OCI-LY7 (cell line): ENCODE measurements at regions not wholly inside any gene's neighbourhood (a gene's known extent, or its start where the extent isn't known, plus 50 kb on each side); places are given as distances from the start of the nearest gene placed in this dataset.

ENCODE experiments used
- CTCF ChIP-seq: fragments of 200-600 bp; sonication (generic); conservative IDR thresholded peaks from 2 replicates; pipeline ENCODE4 v1.5.1; 2014; ENCODE audit warnings: mild to moderate bottlenecking, antibody characterized with exemption, low read length, moderate library complexity, mixed read lengths
- EZH2phosphoT487 ChIP-seq: fragments of 200-600 bp; sonication (generic); IDR thresholded peaks from 2 replicates; pipeline ENCODE4 v1.6.1; 2018; ENCODE audit warnings: low read depth, borderline replicate concordance, mild to moderate bottlenecking, mixed run types, antibody characterized with exemption, low read length, moderate library complexity, mixed read lengths

- TF ChIP-seq EZH2phosphoT487: no peak
- TF ChIP-seq CTCF: no peak
Observed at GRCh38 chr6:27854421-27854820, 57.8 kb downstream of the OR2B2 start.
